Endothelial cell (in vitro differentiated cells): ENCODE measurements at regions not wholly inside any gene's neighbourhood (a gene's known extent, or its start where the extent isn't known, plus 50 kb on each side); places are given as distances from the start of the nearest gene placed in this dataset.

Experiments used
- DNase-seq: peaks from one replicate; pipeline ENCODE4 v3.0.0; 2021; ENCODE audit warnings: low spot score
- H3K27ac Mint-ChIP-seq: one replicate; pipeline ENCODE4 v1.8.0; 2021; ENCODE audit warnings: mixed read lengths, inconsistent platforms; ENCODE audit not compliant: unreplicated experiment
- H3K27me3 Mint-ChIP-seq: one replicate; pipeline ENCODE4 v1.8.0; 2021; ENCODE audit warnings: mild to moderate bottlenecking, moderate library complexity, mixed read lengths, inconsistent platforms; ENCODE audit not compliant: unreplicated experiment
- H3K36me3 Mint-ChIP-seq: one replicate; pipeline ENCODE4 v1.8.0; 2021; ENCODE audit warnings: mild to moderate bottlenecking, low read depth, mixed read lengths, inconsistent platforms; ENCODE audit not compliant: unreplicated experiment
- H3K4me1 Mint-ChIP-seq: one replicate; pipeline ENCODE4 v1.8.0; 2021; ENCODE audit warnings: mild to moderate bottlenecking, mixed read lengths, inconsistent platforms; ENCODE audit not compliant: unreplicated experiment
- H3K4me3 Mint-ChIP-seq: one replicate; pipeline ENCODE4 v1.8.0; 2021; ENCODE audit warnings: mild to moderate bottlenecking, mixed read lengths, inconsistent platforms; ENCODE audit not compliant: unreplicated experiment
- H3K9me3 Mint-ChIP-seq: one replicate; pipeline ENCODE4 v1.8.0; 2021; ENCODE audit warnings: mixed read lengths, inconsistent platforms; ENCODE audit not compliant: unreplicated experiment
- TF ChIP-seq, protein P1 (sequence below): fragments of 200-600 bp; sonication (generic); IDR thresholded peaks from one replicate; pipeline ENCODE4 v1.5.0; 2021; ENCODE audit warnings: antibody characterized with exemption; ENCODE audit not compliant: unreplicated experiment

DNA sequence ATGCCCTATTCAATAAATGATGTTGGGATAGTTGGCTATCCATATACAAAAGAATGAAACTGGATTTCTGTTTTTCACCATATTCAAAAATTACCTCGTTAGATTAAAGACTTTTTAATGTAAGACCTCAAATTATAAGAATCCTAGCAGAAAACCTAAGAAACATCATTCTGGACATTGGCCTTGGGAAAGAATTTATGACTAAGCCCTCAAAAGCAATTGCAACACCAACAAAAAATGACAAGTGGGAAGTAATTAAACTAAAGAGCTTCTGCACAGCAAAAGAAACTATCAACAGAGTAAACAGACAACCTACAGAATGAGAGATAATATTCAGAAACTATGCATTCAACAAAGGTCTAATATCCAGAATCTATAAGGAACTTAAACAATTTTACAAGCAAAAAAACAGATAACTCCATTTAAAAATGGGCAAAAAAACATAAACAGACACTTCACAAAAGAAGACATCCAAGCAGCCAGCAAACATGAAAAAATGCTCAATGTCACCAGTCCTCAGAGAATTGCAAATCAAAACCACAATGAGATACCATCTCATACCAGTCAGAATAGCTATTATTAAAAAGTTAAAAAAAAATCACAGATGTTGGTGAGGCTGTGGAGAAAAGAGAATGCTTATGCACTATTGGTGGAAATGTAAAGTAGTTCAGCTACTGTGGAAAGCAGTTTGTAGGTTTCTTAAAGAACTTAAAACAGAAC is 309.8 kb downstream of the AHR start:
- no peak for DNase-seq
- Mint-ChIP-seq H3K27ac (no peak overlapping the region), H3K4me3 (no peak overlapping the region), H3K9me3 (no peaks in the 10 kb centered on the region), H3K4me1 (no peaks in the 10 kb centered on the region), H3K36me3 (no peaks in the 10 kb centered on the region), H3K27me3 (no peaks in the 10 kb centered on the region)
- TF ChIP-seq, protein P1, sequence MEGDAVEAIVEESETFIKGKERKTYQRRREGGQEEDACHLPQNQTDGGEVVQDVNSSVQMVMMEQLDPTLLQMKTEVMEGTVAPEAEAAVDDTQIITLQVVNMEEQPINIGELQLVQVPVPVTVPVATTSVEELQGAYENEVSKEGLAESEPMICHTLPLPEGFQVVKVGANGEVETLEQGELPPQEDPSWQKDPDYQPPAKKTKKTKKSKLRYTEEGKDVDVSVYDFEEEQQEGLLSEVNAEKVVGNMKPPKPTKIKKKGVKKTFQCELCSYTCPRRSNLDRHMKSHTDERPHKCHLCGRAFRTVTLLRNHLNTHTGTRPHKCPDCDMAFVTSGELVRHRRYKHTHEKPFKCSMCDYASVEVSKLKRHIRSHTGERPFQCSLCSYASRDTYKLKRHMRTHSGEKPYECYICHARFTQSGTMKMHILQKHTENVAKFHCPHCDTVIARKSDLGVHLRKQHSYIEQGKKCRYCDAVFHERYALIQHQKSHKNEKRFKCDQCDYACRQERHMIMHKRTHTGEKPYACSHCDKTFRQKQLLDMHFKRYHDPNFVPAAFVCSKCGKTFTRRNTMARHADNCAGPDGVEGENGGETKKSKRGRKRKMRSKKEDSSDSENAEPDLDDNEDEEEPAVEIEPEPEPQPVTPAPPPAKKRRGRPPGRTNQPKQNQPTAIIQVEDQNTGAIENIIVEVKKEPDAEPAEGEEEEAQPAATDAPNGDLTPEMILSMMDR, result no peak

GRCh38 chr7:17611611-17612010 is 313.2 kb downstream of the AHR start:
- Mint-ChIP-seq H3K9me3 (no peaks in the 10 kb centered on the region), H3K27me3 (no peaks in the 10 kb centered on the region), H3K36me3 (no peaks in the 10 kb centered on the region), H3K4me3 (no peak overlapping the region), H3K4me1 (no peaks in the 10 kb centered on the region), H3K27ac (no peak overlapping the region)
- TF ChIP-seq, protein P1, result no peak
- no peak for DNase-seq

- DNase-seq, result no peak
- Mint-ChIP-seq H3K27me3 (no peaks in the 10 kb centered on the region), H3K36me3 (no peaks in the 10 kb centered on the region), H3K27ac (no peak overlapping the region), H3K4me1 (no peaks in the 10 kb centered on the region), H3K9me3 (no peaks in the 10 kb centered on the region), H3K4me3 (no peak overlapping the region)
- TF ChIP-seq, protein P1, result no peak
Measured at GRCh38 chr7:17613338-17614041, 315.0 kb downstream of the AHR start.

DNA sequence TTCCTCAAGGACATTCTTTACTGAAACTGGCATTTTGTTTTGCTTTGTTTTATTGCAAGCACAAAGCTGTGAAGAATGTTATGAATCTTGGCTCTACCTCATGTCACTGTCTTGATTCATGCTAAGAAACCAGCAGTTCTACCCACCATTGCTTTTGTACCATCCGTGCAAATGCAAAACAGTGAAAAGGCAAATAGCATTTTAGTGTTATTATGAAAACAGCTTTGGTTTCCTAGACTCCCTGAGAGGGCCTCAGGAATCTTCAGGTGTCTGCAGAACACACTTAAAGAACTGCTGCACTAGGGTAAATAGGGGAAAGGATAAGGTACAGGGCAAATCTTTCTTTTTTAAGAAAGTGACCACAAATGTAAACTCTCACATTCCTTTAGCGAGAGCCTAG is 318.9 kb downstream of the AHR start:
- TF ChIP-seq, protein P1, result no peak
- Mint-ChIP-seq H3K36me3 (no peaks in the 10 kb centered on the region), H3K27me3 (no peaks in the 10 kb centered on the region), H3K9me3 (no peaks in the 10 kb centered on the region), H3K4me3 (no peak overlapping the region), H3K27ac (no peak overlapping the region), H3K4me1 (no peaks in the 10 kb centered on the region)
- DNase-seq, result no peak
